Mesenchymal stem cell (in vitro differentiated cells and primary cell): ENCODE measurements at regions not wholly inside any gene's neighbourhood (a gene's known extent, or its start where the extent isn't known, plus 50 kb on each side); places are given as distances from the start of the nearest gene placed in this dataset.
"Not testable (repeated sequence)": the region's sequence is repeated elsewhere in the genome, so short reads cannot be mapped to it uniquely, and the experiment has no call there.

Source experiments
- DNase-seq: peaks from one replicate; pipeline ENCODE4 v3.0.0-alpha.2; 2013
- H2AFZ ChIP-seq: one replicate; pipeline ENCODE4 v1.6.1; 2013; ENCODE audit warnings: low read depth, mild to moderate bottlenecking, control low read depth, inconsistent platforms, low read length, moderate library complexity
- H2AK5ac ChIP-seq: 2 replicates; pipeline ENCODE4 v1.6.1; 2013; ENCODE audit warnings: low read length, moderate library complexity, mild to moderate bottlenecking, inconsistent platforms; ENCODE audit not compliant: severe bottlenecking
- H2BK120ac ChIP-seq: one replicate; pipeline ENCODE4 v1.6.1; 2013; ENCODE audit warnings: low read depth, mild to moderate bottlenecking, inconsistent platforms, low read length, moderate library complexity
- H2BK12ac ChIP-seq, 2 experiments: one replicate each; pipeline ENCODE4 v1.6.1; 2013; ENCODE audit warnings: inconsistent platforms in 2 of 2, low read length in 2 of 2, mild to moderate bottlenecking in 2 of 2, moderate library complexity in 2 of 2, control low read depth in 1 of 2
- H2BK15ac ChIP-seq: one replicate; pipeline ENCODE4 v1.6.1; 2013; ENCODE audit warnings: mild to moderate bottlenecking, low read depth, inconsistent platforms; ENCODE audit not compliant: poor library complexity, severe bottlenecking
- H2BK5ac ChIP-seq: 2 replicates; pipeline ENCODE4 v1.6.1; 2013; ENCODE audit warnings: low read depth, mild to moderate bottlenecking, low read length, control low read depth, inconsistent platforms; ENCODE audit not compliant: poor library complexity, severe bottlenecking
- H3K14ac ChIP-seq, 2 experiments: one replicate each; pipeline ENCODE4 v1.6.1; 2013; ENCODE audit warnings: inconsistent platforms in 2 of 2, low read length in 2 of 2, control low read depth in 1 of 2, mild to moderate bottlenecking in 1 of 2, moderate library complexity in 1 of 2
- H3K18ac ChIP-seq, 2 experiments: one replicate each; pipeline ENCODE4 v1.6.1; 2013; ENCODE audit warnings: inconsistent platforms in 2 of 2, low read length in 2 of 2, control low read depth in 1 of 2, low read depth in 1 of 2, mild to moderate bottlenecking in 1 of 2
- H3K23ac ChIP-seq, 2 experiments: one replicate each; pipeline ENCODE4 v1.6.1; 2013; ENCODE audit warnings: inconsistent platforms in 2 of 2, low read length in 2 of 2, mild to moderate bottlenecking in 2 of 2, moderate library complexity in 2 of 2, control low read depth in 1 of 2
- H3K27ac ChIP-seq: 2 replicates; pipeline ENCODE4 v1.5.1; 2013; ENCODE audit warnings: mild to moderate bottlenecking, moderate library complexity, low read length, control low read depth, inconsistent platforms; ENCODE audit not compliant: poor library complexity, severe bottlenecking
- H3K27me3 ChIP-seq, 2 experiments: 2 replicates each; pipeline versions ENCODE4 v1.6.1 to v1.7.0; 2013; ENCODE audit warnings: low read length in 2 of 2, mild to moderate bottlenecking in 2 of 2, moderate library complexity in 2 of 2, control low read depth in 1 of 2, inconsistent platforms in 1 of 2; ENCODE audit not compliant: control insufficient read depth in 1 of 2, insufficient read depth in 1 of 2
- H3K36me3 ChIP-seq, 2 experiments: 2 replicates each; pipeline versions ENCODE4 v1.6.1 to v1.7.0; 2013; ENCODE audit warnings: low read length in 2 of 2, control low read depth in 1 of 2, inconsistent platforms in 1 of 2, low read depth in 1 of 2, mild to moderate bottlenecking in 1 of 2; ENCODE audit not compliant: insufficient read depth in 2 of 2, control insufficient read depth in 1 of 2
- H3K4ac ChIP-seq, 2 experiments: one replicate each; pipeline ENCODE4 v1.6.1; 2013; ENCODE audit warnings: inconsistent platforms in 2 of 2, low read length in 2 of 2, mild to moderate bottlenecking in 2 of 2, moderate library complexity in 2 of 2, control low read depth in 1 of 2, low read depth in 1 of 2
- H3K4me1 ChIP-seq: 2 replicates; pipeline ENCODE4 v1.6.1; 2013; ENCODE audit warnings: low read depth, low read length, control low read depth; ENCODE audit not compliant: control insufficient read depth, insufficient read depth
- H3K4me2 ChIP-seq: 2 replicates; pipeline ENCODE4 v1.6.1; 2013; ENCODE audit warnings: low read length, mild to moderate bottlenecking, inconsistent platforms; ENCODE audit not compliant: poor library complexity, severe bottlenecking
- H3K4me3 ChIP-seq, 2 experiments: 2 replicates each; pipeline versions ENCODE4 v1.5.1 to v1.7.0; 2013; ENCODE audit warnings: low read length in 2 of 2, mild to moderate bottlenecking in 2 of 2, control low read depth in 1 of 2, low read depth in 1 of 2; ENCODE audit not compliant: insufficient read depth in 1 of 2
- H3K79me1 ChIP-seq: replicated peaks from 2 replicates; pipeline ENCODE4 v1.6.1; 2013; ENCODE audit warnings: mild to moderate bottlenecking, control low read depth, low read length, inconsistent platforms; ENCODE audit not compliant: poor library complexity, severe bottlenecking
- H3K9ac ChIP-seq: 2 replicates; pipeline ENCODE4 v1.7.0; 2013; ENCODE audit warnings: mild to moderate bottlenecking, low read length, moderate library complexity
- H3K9me3 ChIP-seq: 2 replicates; pipeline ENCODE4 v1.7.0; 2013; ENCODE audit warnings: mild to moderate bottlenecking, low read length; ENCODE audit not compliant: control insufficient read depth
- H4K8ac ChIP-seq: one replicate; pipeline ENCODE4 v1.6.1; 2013; ENCODE audit warnings: inconsistent platforms, mild to moderate bottlenecking, low read length, moderate library complexity
- H4K91ac ChIP-seq: one replicate; pipeline ENCODE4 v1.6.1; 2013; ENCODE audit warnings: mild to moderate bottlenecking, low read length, inconsistent platforms
- WGBS: methylation state at CpG from one replicate; pipeline ENCODE4 v1.1.7; 2013; ENCODE audit warnings: mixed read lengths; 5-methylcytosine and 5-hydroxymethylcytosine counted together

DNA sequence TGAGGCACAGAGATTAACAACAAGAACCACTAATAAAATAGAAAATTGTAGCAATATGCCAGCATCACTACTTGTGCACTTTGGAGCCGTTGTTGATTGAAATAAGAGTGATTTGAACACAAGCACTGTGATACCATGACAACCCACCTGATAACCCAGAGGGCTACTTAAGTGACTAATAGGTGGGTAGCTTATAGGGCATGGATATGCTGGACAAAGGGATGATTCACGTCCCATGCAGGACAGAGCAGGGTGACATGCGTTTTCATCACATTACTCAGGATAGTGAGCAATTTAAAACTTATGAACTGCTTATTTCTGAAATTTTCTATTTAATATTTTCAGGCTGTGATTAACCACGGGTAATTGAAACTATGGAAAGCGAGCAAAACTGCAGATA is 222.9 kb downstream of the SPATA31A7 start:
- H3K4me2 ChIP-seq, H3K27me3 ChIP-seq, H3K9ac ChIP-seq, H3K14ac ChIP-seq, H4K91ac ChIP-seq, H3K4me3 ChIP-seq, H2AFZ ChIP-seq, H3K4me1 ChIP-seq, H3K27ac ChIP-seq, H3K4ac ChIP-seq, H3K36me3 ChIP-seq, H2AK5ac ChIP-seq, H2BK120ac ChIP-seq, H3K79me1 ChIP-seq, H4K8ac ChIP-seq, DNase-seq, H3K18ac ChIP-seq, H3K23ac ChIP-seq, H3K9me3 ChIP-seq, H2BK15ac ChIP-seq, H2BK5ac ChIP-seq, H2BK12ac ChIP-seq: not testable (repeated sequence)
- no CpG with 5 or more reads among the region's 5 CpGs for WGBS

DNA sequence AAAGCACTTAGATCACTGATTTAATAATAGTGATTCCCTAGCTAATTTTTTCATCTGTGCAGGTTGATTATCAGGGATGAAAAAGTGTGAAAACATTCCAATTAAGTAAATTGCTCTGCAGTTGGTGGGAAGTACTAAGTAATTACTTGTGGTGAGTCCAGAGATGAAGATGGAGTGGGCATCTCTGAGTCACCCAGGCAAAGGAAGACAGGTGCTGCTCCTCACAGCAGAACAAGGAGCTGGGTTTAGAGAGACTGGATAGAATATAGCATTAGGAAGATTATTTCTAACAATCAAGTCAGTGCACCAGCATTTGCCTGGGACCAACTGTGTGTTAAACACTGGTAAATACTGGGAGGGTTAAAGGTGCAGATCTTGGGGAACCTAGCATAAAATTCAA is 228.3 kb downstream of the SPATA31A7 start:
- H3K4me2 ChIP-seq, H4K91ac ChIP-seq, H2AK5ac ChIP-seq, H3K9ac ChIP-seq, H3K27ac ChIP-seq, H2BK15ac ChIP-seq, H3K4ac ChIP-seq, H3K27me3 ChIP-seq, H3K18ac ChIP-seq, H3K14ac ChIP-seq, H3K4me1 ChIP-seq, DNase-seq, H2BK12ac ChIP-seq, H2BK5ac ChIP-seq, H2AFZ ChIP-seq, H2BK120ac ChIP-seq, H3K4me3 ChIP-seq, H3K23ac ChIP-seq, H3K9me3 ChIP-seq, H3K36me3 ChIP-seq, H4K8ac ChIP-seq, H3K79me1 ChIP-seq: not testable (repeated sequence)

DNA sequence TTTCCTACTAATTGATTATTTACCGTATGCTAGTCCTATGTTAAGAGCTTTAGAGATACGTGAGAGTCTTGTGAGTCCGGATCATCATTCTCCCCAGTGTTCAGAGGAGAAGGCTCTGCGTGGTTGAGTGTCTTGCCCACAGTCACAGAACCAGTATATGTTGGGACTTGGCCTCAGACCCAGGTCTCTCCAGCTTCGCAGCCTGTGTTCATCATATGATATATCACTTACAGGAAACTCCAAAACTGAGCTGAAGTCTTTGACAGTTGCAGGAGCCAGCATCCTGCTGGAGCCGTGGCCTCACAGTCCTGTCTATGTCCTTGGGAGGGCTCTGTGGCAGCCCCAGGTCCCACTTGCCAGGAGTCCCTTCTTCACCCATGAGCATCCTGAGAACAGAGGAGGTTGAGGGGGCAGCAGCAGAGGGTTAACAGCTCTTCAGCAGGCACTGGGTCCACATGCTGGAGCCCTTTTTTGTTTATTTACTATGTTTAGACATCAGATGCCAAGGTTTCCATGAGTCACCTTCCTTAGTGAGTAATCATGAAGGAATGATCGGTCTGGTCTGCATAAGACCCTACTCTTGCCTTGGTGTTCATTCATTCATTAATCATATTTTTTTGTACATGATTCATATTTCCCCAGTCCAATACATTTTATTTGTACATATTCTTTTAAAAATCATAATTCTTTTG is 230.6 kb downstream of the SPATA31A7 start:
- H3K4me3 ChIP-seq, H3K9ac ChIP-seq, H3K14ac ChIP-seq, H3K18ac ChIP-seq, H4K8ac ChIP-seq, H3K36me3 ChIP-seq, DNase-seq, H2AK5ac ChIP-seq, H3K79me1 ChIP-seq, H2AFZ ChIP-seq, H2BK15ac ChIP-seq, H3K27ac ChIP-seq, H2BK5ac ChIP-seq, H3K4me2 ChIP-seq, H3K27me3 ChIP-seq, H2BK120ac ChIP-seq, H3K9me3 ChIP-seq, H3K4me1 ChIP-seq, H3K4ac ChIP-seq, H2BK12ac ChIP-seq, H4K91ac ChIP-seq, H3K23ac ChIP-seq: not testable (repeated sequence)
- WGBS: no CpG with 5 or more reads among the region's 7 CpGs

DNA sequence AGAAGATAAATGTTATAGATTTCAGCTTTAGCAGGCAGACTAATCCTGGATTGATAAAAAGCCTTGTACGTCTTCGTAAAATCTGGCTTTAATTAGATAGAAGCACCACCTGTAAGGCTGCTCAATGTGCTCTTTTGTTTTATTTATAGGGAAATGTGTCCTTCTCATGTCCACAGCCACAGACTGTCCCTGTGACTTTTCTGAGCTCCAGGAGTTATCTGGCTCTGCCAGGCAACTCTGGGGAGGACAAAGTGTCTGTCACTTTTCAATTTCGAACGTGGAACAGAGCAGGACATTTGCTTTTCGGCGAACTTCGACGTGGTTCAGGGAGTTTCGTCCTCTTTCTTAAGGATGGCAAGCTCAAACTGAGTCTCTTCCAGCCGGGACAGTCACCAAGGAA is 257.4 kb downstream of the SPATA31A7 start:
- not testable (repeated sequence) for H3K23ac ChIP-seq, H2BK12ac ChIP-seq, H3K4ac ChIP-seq, H3K79me1 ChIP-seq, H3K9me3 ChIP-seq, H3K18ac ChIP-seq, H4K8ac ChIP-seq, DNase-seq, H3K4me3 ChIP-seq, H3K14ac ChIP-seq, H3K27me3 ChIP-seq, H2BK120ac ChIP-seq, H3K27ac ChIP-seq, H2BK5ac ChIP-seq, H3K4me2 ChIP-seq, H2BK15ac ChIP-seq, H3K4me1 ChIP-seq, H3K36me3 ChIP-seq, H2AK5ac ChIP-seq, H3K9ac ChIP-seq, H4K91ac ChIP-seq, H2AFZ ChIP-seq
- WGBS: no CpG with 5 or more reads among the region's 10 CpGs
